ENCODE measurements at regions not wholly inside any gene's neighbourhood (a gene's known extent, or its start where the extent isn't known, plus 50 kb on each side); places are given as distances from the start of the nearest gene placed in this dataset.
"Not testable (repeated sequence)": the region's sequence is repeated elsewhere in the genome, so short reads cannot be mapped to it uniquely, and the experiment has no call there.

DNA sequence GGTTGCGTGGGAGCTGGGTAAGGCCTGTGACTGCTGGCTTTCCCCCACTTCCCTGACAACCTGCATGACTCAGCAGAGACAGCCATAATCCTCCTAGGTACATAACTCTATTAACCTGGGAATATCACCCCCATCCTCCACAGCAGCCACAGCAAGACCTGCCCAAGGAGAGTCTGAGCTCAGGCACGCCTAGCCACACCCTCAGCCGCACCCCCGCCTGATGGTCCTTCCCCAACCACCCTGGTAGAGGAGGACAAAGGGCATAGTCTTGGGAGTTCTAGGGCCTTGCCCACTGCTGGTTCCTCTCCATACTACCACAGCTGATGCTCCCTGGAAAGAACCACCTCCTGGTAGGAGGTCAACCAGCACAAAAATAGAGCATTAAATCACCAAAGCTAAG, 965.4 kb downstream of the TSN start:
- not testable (repeated sequence) for TF ChIP-seq POLR2AphosphoS5 (IDR thresholded peaks at IDR 0.05)
- TF ChIP-seq, protein P1, sequence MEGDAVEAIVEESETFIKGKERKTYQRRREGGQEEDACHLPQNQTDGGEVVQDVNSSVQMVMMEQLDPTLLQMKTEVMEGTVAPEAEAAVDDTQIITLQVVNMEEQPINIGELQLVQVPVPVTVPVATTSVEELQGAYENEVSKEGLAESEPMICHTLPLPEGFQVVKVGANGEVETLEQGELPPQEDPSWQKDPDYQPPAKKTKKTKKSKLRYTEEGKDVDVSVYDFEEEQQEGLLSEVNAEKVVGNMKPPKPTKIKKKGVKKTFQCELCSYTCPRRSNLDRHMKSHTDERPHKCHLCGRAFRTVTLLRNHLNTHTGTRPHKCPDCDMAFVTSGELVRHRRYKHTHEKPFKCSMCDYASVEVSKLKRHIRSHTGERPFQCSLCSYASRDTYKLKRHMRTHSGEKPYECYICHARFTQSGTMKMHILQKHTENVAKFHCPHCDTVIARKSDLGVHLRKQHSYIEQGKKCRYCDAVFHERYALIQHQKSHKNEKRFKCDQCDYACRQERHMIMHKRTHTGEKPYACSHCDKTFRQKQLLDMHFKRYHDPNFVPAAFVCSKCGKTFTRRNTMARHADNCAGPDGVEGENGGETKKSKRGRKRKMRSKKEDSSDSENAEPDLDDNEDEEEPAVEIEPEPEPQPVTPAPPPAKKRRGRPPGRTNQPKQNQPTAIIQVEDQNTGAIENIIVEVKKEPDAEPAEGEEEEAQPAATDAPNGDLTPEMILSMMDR (IDR thresholded peaks at IDR 0.05), result not testable (repeated sequence)
